ENCODE measurements at regions not wholly inside any gene's neighbourhood (a gene's known extent, or its start where the extent isn't known, plus 50 kb on each side); places are given as distances from the start of the nearest gene placed in this dataset.

DNA sequence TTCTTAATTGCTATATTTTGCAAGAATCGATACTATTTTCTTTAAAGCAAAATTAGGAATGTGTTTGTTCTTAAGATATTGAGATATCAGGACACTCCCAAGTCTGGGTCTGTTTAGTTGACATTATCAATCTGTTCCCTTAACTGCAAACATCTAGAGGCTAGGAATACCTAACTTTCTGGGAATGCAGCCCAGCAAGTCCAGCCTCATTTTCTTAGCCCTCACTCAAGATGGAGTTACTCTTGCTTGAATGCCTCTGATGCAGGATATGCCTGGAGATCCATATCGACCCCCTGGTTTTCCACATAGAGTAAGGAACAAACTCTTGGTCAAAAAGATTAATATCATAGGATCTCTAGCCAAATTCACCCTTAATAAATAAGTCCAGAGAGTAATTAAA, 305.3 kb upstream of the COBL start:
- H3K27ac ChIP-seq (ENCODE audit: low read depth, low read length): no peak overlapping the region
- no peak overlapping the region for H2AFZ ChIP-seq (ENCODE audit: low read depth, low read length, severe bottlenecking)
- TF ChIP-seq EZH2phosphoT487 (conservative IDR thresholded peaks at IDR 0.05; ENCODE audit: low read length): no peak
- TF ChIP-seq, protein P1, sequence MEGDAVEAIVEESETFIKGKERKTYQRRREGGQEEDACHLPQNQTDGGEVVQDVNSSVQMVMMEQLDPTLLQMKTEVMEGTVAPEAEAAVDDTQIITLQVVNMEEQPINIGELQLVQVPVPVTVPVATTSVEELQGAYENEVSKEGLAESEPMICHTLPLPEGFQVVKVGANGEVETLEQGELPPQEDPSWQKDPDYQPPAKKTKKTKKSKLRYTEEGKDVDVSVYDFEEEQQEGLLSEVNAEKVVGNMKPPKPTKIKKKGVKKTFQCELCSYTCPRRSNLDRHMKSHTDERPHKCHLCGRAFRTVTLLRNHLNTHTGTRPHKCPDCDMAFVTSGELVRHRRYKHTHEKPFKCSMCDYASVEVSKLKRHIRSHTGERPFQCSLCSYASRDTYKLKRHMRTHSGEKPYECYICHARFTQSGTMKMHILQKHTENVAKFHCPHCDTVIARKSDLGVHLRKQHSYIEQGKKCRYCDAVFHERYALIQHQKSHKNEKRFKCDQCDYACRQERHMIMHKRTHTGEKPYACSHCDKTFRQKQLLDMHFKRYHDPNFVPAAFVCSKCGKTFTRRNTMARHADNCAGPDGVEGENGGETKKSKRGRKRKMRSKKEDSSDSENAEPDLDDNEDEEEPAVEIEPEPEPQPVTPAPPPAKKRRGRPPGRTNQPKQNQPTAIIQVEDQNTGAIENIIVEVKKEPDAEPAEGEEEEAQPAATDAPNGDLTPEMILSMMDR (IDR thresholded peaks at IDR 0.05; ENCODE audit: insufficient read depth, low read length, poor library complexity, severe bottlenecking): no peak
- no peak overlapping the region for H3K9ac ChIP-seq (ENCODE audit: low read length)
- H3K36me3 ChIP-seq (ENCODE audit: low read length): no peaks in the 10 kb centered on the region
- H3K4me3 ChIP-seq (ENCODE audit: insufficient read depth, low read length, poor library complexity, severe bottlenecking): no peak overlapping the region
- H3K9me3 ChIP-seq (ENCODE audit: insufficient read depth, low read length): 0 out of 2 replicates have a peak, but pooled peaks cover 5% of the 10 kb centered on the region
- no peaks in the 10 kb centered on the region for H3K9me2 ChIP-seq (replicated peaks; ENCODE audit: insufficient read depth, low read length)
- no peaks in the 10 kb centered on the region for H3K27me3 ChIP-seq (ENCODE audit: low read length)
- H3K79me2 ChIP-seq (ENCODE audit: insufficient read depth, low read length): no peaks in the 10 kb centered on the region
- no peaks in the 10 kb centered on the region for H3F3A ChIP-seq (ENCODE audit: insufficient read depth)
- no peaks in the 10 kb centered on the region for H4K20me1 ChIP-seq (ENCODE audit: low read depth, low read length)
- no peak overlapping the region for H3K4me2 ChIP-seq (ENCODE audit: low read depth, low read length, poor library complexity, severe bottlenecking)

DNA sequence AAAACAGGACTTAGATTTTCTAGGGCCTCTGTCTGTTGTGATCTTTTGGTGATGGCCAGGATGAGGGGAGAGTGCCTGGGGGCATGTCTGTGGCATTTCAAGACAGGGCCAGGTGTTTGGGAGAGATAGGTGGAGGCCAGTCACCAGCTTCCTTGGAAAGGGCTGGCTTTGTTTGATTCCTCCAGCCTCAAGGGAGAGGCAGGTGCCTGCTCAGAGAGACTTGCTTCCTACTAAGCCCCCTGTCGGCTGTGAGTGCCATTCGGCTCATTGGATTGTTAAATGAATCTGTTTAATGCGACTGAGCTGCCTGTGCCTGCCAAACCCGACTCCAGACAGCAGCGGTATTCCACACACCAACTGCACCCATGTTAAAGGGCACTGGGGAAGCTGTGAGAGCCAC, 304.1 kb upstream of the COBL start:
- no peak overlapping the region for H3K27ac ChIP-seq (ENCODE audit: low read depth, low read length)
- H3K36me3 ChIP-seq (ENCODE audit: low read length): no peaks in the 10 kb centered on the region
- H2AFZ ChIP-seq (ENCODE audit: low read depth, low read length, severe bottlenecking): no peak overlapping the region
- no peaks in the 10 kb centered on the region for H3K27me3 ChIP-seq (ENCODE audit: low read length)
- H3F3A ChIP-seq (ENCODE audit: insufficient read depth): no peaks in the 10 kb centered on the region
- no peak overlapping the region for H3K9ac ChIP-seq (ENCODE audit: low read length)
- no peaks in the 10 kb centered on the region for H4K20me1 ChIP-seq (ENCODE audit: low read depth, low read length)
- H3K4me3 ChIP-seq (ENCODE audit: insufficient read depth, low read length, poor library complexity, severe bottlenecking): no peak overlapping the region
- no peaks in the 10 kb centered on the region for H3K79me2 ChIP-seq (ENCODE audit: insufficient read depth, low read length)
- 0 out of 2 replicates have a peak, but pooled peaks cover 5% of the 10 kb centered on the region for H3K9me3 ChIP-seq (ENCODE audit: insufficient read depth, low read length)
- no peak overlapping the region for H3K4me2 ChIP-seq (ENCODE audit: low read depth, low read length, poor library complexity, severe bottlenecking)
- TF ChIP-seq, protein P1 (IDR thresholded peaks at IDR 0.05; ENCODE audit: insufficient read depth, low read length, poor library complexity, severe bottlenecking): no peak
- no peak for TF ChIP-seq EZH2phosphoT487 (conservative IDR thresholded peaks at IDR 0.05; ENCODE audit: low read length)
- no peaks in the 10 kb centered on the region for H3K9me2 ChIP-seq (replicated peaks; ENCODE audit: insufficient read depth, low read length)

DNA sequence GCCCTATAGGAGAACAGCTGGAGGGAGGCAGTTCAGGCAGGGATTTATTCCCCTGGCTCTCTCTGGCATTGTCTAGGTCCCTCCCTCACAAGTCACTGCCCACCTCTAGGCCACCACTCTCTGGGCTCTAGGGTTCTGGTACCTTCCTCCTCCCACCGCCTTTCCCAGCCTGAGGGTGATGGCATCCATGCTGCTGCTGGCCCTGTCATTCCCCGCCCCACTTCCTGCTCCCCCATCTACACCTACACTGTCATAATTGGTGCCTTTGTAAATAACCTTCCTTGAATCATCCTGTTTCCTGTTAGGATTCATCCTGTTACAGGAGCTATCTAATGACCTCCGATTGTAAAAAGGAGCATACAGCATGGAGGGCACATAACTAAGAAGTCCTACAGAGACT, 303.3 kb upstream of the COBL start:
- H3K4me2 ChIP-seq (ENCODE audit: low read depth, low read length, poor library complexity, severe bottlenecking): no peak overlapping the region
- H3K9ac ChIP-seq (ENCODE audit: low read length): no peak overlapping the region
- H2AFZ ChIP-seq (ENCODE audit: low read depth, low read length, severe bottlenecking): no peak overlapping the region
- no peak overlapping the region for H3K4me3 ChIP-seq (ENCODE audit: insufficient read depth, low read length, poor library complexity, severe bottlenecking)
- H3K36me3 ChIP-seq (ENCODE audit: low read length): no peaks in the 10 kb centered on the region
- no peaks in the 10 kb centered on the region for H4K20me1 ChIP-seq (ENCODE audit: low read depth, low read length)
- no peaks in the 10 kb centered on the region for H3K79me2 ChIP-seq (ENCODE audit: insufficient read depth, low read length)
- TF ChIP-seq, protein P1 (IDR thresholded peaks at IDR 0.05; ENCODE audit: insufficient read depth, low read length, poor library complexity, severe bottlenecking): no peak
- TF ChIP-seq EZH2phosphoT487 (conservative IDR thresholded peaks at IDR 0.05; ENCODE audit: low read length): no peak
- H3K27ac ChIP-seq (ENCODE audit: low read depth, low read length): no peak overlapping the region
- H3K9me3 ChIP-seq (ENCODE audit: insufficient read depth, low read length): 0 out of 2 replicates have a peak, but pooled peaks cover 5% of the 10 kb centered on the region
- H3K27me3 ChIP-seq (ENCODE audit: low read length): no peaks in the 10 kb centered on the region
- no peaks in the 10 kb centered on the region for H3K9me2 ChIP-seq (replicated peaks; ENCODE audit: insufficient read depth, low read length)
- no peaks in the 10 kb centered on the region for H3F3A ChIP-seq (ENCODE audit: insufficient read depth)
